Activated CD4-positive, CD25-positive, alpha-beta regulatory T cell (primary cell): ENCODE measurements at regions not wholly inside any gene's neighbourhood (a gene's known extent, or its start where the extent isn't known, plus 50 kb on each side); places are given as distances from the start of the nearest gene placed in this dataset.

Experiments
- DNase-seq, 4 experiments: peaks; one replicate each; lab custom pipeline; 2025; lab: John Stamatoyannopoulos, UW

DNA sequence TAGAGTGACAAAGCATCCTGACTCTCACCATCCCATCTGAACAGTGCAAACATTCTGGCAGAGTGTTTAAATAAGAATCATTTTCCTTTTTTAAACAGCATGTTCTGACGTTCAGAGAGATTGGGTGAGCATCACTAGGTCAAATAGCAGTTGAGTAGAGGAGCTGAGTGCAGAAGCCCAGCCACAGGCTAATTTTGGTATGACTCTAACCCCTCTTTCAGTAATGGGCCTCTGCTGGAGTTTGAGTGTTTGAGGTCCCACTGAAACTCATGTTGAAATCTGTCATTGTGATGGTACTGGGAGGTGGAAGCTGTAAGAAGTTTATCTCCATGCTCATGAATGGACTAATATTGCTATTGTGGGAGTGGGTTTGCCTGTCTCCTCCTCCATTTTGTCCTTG, 194.4 kb downstream of the SALL1 start:
- DNase-seq: no peak

DNA sequence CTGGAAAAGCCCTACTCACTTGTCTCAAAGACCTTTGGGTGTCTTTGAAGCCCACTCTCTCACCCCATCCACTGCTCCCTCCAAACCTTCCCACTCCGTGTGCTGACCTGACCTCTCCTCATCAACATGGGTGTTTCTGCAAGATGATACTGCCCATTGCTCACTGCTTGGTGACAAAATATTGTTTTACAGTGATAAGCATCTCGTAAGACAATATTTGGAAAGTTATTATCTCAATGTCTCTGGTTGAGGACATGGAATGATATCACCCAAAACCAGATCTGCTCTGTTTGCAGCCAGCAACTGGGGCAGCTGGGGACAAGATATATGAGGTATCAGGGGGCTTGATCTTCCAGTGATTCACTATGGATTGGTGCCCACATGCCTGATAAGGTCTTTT, 195.8 kb downstream of the SALL1 start:
- DNase-seq: no peak

DNA sequence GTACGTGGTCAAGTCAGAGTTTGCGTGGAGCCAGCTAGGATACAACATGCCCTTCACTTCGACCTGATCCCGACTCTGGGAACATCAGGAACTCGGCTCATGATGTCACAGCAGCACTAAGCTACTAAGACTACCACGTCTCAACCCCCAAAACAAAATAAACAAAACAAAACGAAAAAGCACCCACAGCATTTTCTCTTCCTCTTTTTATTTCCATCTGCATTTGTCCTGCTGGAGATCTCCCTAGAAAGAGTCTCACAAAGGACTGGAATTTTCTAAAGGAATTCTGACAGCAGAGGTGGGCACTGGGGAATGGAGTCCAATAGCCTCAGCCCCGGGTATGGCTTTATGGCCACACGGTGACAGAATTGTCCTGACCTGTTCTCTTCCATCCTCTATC, 196.6 kb downstream of the SALL1 start:
- DNase-seq: no peak

DNA sequence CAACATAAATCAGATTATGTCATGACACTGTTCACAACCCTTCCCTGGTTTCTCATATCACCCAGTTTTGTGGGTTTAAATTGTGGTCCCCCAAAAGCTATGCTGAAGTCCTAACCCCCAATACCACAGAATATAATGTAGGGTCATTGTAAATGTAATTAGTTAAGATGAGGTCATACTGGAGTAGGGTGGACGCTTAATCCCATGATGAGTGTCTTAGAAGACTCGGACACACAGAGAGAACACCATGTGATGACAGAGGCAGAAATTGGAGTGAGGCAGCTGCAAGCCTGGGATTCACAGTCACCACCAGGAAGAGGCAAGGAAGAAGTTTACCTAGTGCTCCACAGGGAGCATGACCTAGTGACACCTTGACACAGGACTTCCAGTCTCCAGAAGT, 197.8 kb downstream of the SALL1 start:
- DNase-seq: no peak

DNA sequence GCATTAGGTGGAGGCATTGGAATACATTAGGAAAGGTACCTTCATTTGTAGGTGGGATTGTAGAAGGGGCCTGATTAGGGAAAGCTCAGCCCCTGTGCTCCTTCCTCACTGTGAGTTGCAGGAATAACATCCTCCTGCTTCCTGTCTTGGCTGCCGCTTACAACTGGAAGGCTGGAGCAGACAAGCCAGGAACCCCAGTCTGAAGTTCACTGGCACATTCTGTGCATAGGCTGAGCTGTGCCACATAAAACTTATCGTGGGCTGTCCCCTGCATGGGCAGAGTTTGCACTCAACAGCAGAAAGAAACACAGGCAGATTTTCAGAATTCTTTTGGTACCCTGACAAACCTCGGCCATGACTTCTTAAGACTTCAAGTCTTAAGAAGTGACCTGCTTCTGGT, 200.1 kb downstream of the SALL1 start:
- DNase-seq: no peak

DNA sequence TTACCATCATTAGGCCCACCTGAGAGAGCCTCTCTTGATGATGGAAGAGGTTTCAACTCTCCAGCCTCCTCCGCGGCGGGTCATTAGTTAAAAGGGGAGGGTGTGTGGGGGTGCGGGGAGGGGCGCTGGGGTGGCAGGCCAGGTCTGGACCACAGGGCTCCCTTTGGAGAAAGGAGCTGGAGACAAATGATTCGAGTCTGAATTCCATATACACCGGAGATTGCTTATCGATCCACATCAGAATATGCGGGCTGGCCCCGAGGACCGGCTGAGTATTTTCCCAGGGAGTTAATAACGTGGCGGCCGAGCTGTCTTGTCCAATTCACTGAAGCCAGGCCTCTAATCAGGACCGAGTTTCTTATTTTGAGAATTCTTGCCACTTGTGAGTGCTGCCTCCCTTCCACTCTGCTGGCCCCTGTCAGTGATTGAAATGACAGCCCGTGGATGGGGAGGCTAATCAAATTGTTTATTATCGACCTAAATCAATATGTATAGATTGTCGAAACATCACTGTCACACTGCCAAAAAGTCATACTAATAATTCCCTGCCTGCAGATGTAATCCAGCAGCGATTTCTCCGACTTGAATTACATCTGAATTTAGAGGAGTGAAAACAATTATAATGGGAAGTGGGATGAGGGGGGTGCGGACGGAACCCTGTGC, 202.7 kb downstream of the SALL1 start:
- DNase-seq: no peak

DNA sequence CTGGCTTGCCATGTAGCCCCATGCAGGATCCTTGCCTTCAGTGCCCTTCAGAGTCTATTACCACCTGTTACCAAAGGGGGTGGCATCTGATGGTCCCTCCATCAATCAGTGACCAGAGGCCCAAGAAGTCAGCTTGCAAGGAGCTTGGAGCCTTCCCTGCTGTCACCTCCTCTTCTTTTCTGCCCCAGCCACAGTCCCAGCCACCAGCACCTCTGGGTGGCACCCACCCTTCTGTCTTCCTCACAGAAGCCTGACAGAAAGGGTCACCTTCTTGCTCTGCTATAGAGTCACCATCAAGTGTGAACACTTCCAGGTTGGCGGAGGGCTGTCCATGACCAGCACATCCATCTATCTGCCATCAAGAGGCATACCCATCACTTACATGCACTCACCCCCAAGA, 203.2 kb downstream of the SALL1 start:
- no peak for DNase-seq

DNA sequence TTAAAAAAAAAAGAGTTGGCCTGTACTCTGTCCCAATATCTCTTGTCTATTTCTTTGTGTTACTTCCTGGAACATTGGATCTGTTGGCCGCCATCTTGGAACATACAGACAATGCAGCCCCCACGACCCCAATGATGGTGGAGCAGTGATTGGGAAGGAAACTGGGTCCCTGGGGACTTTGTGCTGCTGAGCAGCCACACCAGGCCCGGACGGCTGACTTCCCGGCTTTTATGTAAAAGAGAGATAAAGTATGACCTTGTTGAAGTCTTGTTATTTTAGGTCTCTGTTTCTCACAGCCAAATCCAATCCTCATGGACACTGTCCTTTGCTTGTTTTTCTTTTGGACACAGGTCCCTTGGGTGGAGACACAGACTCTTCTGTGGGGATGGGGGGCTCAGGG, 204.5 kb downstream of the SALL1 start:
- no peak for DNase-seq

DNA sequence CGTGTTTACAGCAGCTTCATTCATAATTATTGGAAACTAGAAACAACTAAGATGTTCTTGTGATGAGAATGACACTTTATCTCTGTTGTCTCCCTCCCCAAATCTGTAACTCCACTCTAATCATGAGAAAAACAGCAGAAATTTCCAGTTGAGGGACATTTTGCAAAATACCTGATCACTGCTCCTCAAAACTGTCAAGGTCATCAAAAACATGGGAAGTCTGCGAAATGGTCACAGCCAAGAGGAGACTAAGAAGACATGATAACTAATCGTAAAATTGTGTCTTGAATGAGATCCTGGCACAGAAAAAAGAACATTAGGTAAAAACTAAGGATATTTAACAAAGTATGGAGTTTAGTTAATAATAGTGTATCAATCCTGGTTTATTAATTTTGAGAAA, 204.2 kb downstream of the CYLD start:
- DNase-seq: no peak

DNA sequence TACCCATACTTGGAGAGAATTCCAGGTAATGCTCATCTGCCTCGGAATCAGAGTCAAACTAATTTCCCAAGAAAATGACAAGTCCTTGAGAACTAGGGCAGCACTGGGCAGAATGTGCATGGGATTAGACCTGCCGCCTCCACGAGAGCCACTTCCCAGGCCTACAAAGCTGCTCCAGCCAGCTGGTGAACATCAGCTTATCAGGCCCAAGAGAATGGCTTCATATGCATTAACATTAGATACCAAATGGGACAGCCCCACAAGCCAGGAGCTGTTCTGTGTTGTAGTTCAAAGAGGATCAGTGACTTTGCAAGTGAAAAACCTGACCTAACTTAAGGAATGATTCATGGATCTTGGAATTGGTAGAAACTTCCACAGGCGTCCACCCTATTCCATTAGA, 203.3 kb downstream of the CYLD start:
- DNase-seq: no peak

DNA sequence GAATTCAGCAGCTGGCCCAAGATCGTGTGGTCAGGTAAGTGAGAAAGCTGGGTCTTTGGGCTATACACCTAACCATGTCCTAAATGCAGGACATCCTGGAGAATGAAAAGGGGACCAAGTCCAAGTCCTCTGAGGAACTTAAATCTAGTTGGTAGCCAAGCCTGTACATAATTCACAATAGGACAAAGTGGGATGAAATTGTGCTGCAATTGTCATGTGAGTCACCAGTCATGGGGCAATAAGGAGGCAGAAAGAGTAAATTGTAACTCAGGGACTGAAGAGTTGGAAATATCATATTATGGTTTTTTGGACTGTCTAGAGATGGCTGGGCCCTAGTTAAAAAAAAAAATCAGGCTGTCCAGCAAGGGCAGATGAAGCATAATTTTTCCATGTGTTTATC, 202.6 kb downstream of the CYLD start:
- no peak for DNase-seq

DNA sequence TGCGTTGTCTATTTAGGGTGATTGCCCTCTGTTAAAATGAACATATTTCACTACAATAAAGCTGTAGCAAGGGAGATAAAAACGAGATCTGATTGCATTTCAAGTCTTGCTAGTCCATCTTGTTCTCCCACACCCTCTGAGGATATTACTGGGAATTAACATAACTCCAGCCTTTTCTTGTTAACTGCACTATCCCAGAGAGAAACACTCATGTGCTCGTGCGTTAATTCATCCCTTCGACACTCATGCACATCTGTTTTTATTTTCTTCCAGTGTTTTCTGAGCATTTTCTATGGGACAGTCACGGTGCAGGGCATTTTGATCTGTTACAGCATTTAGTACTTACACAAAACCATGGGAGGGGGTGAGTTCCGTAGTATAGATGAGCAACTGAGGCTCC, 202.1 kb downstream of the CYLD start:
- DNase-seq: no peak

DNA sequence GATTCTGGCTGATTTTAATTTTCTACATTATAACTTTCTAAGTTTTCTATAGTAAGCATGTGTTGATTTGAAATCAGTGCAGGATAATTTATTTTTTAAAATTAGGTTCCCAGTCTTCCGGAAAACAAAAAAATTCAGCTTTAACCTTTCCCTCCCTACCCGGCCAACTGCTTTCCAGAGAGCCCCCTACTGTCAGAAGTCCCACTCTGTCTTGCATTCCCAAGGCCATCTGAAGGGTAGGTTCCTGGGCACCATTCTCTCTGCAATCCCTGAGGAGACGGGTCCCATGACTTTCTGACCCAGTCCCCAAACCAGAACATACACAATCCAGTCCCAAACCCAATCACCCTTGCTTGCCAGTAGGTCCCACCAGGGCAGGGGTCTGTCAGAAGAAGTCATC, 200.3 kb downstream of the CYLD start:
- no peak for DNase-seq

DNA sequence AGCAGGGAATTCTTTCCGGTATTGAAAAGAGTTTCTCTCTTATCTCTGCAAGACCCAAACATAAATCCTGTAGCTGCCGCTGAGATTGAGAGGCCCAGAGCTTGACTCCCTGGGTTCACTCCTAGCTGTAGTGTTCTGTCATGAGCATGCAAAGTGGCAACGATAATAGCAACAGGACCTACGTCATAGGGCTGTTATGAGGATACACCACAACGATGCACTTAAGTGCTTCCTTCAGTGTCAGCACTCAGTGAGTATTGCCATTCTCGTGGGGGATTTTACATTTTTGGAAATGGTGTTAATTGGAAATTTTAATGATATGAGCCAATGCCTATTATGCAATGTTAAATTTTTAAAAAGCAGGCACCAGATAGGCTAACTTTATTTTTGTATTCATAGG, 199.8 kb downstream of the CYLD start:
- DNase-seq: no peak

DNA sequence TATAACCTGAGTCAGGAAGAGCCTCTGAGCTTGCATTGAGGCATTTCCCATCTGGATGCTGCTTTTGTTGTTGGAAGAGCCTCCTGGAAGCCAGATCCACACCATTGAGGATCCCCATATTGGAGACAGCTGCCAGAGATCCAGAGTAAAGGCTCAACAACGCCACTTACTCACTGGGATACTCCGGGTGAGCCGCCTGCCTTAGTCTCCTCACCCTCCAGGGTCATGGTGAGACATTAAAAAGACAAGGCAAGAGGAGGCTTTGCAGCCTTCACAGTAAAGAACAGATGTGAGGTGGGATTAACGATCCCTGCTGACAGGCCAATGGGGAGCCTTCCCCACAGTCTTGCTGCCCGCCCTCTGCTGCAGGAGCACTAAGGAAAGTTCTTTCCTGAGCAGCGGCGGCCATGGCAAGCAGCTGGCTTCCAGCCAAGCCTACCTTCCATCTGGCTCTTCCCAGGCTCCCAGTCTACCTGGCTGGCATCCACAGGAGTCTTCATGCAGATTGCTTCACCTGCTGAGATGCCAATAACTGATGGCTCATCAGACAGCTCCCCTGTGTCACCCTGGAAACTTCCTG, 198.5 kb downstream of the CYLD start:
- no peak for DNase-seq

DNA sequence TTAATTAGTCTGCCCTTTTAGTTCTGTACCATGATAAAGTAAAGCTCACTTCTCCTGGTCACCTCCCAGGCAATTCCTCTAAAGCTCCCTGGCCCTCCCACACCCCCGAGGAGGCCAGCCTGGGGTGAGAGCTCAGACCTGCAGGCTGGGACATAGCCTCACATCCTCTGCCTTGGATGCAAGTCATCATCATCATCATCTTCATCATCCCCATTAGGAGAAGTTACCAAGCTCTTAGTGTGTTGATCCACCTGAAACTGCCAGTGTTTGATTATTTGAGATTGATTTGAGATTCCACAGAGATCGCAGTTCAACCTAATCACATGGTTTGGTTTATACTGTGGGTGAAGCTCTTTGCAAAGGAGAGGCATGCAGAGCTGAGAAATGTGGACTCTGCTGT, 197.5 kb downstream of the CYLD start:
- DNase-seq: no peak

DNA sequence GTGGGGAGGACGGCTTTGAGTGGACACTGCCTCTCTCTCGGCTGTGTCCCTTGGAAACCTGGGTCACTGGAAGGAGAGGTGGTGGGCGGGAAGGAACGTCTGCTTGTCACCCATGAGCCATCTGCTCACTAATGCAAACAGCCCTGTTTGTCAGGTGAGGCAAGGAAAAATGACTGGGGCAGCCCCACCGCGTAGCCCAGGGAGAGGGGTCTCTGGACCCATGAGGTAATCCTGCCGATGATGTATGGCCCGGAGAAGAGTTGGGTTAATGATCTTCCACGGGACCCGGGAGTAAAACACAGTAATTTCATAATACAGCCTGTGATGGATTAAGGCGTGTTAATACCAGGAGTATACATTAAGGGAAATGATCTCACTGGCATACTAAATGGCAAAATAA, 197.0 kb downstream of the CYLD start:
- no peak for DNase-seq

DNA sequence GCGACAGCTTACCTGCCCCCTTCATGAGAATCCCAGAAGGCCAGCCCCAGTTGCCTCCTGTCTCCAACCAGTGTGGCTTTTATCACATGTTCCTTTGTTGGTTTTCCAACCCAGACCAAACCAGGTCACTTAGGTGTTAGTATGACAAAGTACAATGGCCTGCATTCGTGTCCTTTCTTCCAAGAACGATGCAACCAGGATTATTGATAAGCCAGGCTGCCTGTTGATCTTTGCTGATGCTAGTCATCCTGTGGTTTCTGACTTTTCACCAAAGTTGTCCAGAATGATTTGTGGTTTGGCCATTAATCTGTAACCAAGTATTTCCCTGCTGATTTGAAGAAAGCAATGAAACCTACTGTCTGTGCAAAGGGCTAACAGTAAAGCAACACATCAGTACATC, 191.4 kb downstream of the CYLD start:
- DNase-seq: no peak

DNA sequence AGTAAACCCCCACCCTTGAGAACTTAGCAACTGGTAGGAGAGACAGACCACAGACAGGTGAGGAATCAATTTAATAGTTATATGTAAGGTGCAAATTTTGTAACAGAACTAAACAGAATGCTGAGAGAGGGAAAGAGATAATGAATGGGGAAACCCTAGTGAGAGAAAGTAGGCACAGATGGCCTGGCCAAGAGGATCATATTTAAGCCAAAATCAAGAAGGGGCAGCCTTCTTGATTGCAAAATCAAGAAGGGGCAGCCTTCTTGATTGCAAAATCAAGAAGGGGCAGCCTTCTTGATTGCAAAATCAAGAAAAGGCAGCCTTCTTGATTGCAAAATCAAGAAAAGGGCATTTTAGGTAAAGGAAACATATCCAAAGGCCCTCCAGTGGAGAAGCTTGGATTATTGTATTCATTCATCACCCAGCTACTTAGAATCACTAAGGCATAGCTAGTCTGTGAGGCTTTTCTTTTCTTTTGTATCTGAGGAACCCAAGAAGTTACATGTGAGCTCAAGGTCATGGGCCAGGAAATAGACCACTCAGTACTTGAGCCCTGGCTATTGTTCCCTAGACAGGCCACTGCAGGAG, 190.6 kb downstream of the CYLD start:
- DNase-seq: no peak

DNA sequence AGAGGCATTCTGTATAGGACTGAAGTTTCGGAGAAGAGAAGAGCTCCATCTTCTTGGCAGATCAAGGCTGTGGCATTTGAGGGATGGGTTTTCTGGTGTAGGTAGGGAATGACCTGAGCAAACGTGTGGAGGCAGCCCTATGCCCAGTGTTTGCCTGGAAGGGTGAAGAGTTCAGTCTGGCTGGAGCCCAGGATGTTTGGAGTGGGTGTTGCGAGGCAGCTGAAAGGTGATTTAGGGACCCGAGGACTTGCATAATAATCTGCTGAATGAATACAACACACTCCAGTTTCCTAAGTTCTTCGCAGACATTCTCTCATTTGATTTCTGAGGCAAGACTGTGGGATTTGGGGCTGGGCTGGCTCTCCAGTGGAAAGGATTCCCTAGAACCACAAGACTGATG, 186.2 kb downstream of the CYLD start:
- no peak for DNase-seq

DNA sequence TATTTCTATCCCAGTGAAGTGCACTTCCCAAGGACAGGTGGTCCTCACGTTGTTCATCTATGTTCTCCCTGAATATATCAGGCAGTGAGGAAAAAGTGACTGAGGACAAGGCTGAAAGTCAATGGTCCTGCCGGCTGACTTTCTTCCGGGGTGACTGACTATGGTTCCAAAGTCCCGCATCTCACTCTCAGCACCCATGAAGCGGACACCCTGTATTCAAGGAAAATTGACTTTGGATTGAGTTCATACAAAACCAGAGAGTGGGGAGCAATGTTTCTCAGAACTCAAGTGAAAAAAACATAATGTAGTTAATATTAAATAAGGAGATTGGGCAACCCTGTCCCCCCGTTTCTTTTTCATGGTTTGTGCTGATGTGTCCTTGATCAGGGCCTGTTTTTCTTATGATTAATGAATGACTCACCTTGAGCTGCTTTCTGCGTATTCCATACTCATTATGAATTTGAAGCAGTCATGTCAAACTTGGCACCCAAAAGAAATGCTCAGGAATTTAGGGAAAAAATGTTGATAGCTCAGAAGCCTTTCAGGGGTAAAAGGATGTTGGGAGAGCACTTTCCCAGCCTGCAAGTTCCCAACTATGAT, 184.0 kb downstream of the CYLD start:
- DNase-seq: no peak

DNA sequence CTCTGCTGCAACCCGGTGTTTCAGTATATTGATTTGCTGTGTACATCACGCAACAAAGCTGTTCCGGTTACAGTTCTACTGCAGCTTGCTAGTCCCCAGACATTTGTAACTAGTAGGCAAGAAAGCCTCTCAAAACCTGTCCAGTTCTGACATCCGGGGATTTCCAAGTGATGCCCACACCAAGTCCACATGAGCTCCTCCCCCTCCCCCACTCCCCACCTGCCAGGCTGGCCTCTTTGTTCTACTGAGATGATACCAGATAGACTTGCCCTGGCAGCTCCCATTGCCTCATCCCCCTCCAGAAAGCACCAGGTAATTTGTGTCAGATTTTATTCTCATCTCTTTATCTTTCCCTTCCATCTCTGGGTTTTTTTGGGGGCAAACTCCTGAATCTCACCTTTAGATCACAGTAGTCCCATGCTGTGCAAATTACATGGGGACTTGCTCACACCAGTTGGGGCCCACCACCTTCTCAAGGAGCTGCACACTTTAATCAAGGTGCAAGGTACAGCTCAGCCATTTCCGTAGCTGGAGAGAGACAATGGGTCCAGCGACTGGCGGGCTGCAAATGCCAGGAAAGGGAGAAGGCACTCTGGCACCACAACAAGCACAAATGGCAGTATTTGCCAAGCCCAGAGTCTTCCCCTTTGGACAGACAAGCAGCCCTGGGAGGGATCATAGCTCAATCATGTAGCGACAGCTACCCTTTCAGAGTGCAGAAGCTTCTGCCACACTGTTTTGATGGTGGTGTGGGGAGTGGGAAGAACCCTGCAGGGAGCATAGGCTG, 183.1 kb downstream of the CYLD start:
- no peak for DNase-seq
